ENCODE measurements at regions not wholly inside any gene's neighbourhood (a gene's known extent, or its start where the extent isn't known, plus 50 kb on each side); places are given as distances from the start of the nearest gene placed in this dataset.
A peak's percentile ranks its signal among the peaks of the same experiment; 100 is the strongest.

GRCh38 chr3:99536555-99537314, 101.7 kb upstream of the COL8A1 start:
- Histone ChIP-seq H3K9ac (ENCODE audit: insufficient read depth in 1 of 2, low read length in 2 of 2) (no peak overlapping the region), H3K36me3 (ENCODE audit: control insufficient read depth in 4 of 4, insufficient read depth in 4 of 4, low read length in 4 of 4) (no peaks in the 10 kb centered on the region), H3K4me1 (ENCODE audit: control insufficient read depth in 5 of 5, insufficient read depth in 5 of 5, low read length in 5 of 5) (peaks cover 0 to 5% (median 0%) of the 10 kb centered on the region in 5 donors), H3K9me3 (ENCODE audit: control insufficient read depth in 4 of 4, insufficient read depth in 3 of 4, low read length in 3 of 4) (peaks cover 0 to 3% (median 0%) of the 10 kb centered on the region in 4 donors), H3K27ac (ENCODE audit: low read depth in 1 of 2, low read length in 1 of 2) (no peak overlapping the region), H3K4me3 (no peak overlapping the region), H3K27me3 (ENCODE audit: control insufficient read depth in 3 of 3, insufficient read depth in 3 of 3, low read length in 2 of 3) (no peaks in the 10 kb centered on the region)
- peak; percentile 10 for ATAC-seq (ENCODE audit: insufficient read depth, low FRiP score)
- no peak for TF ChIP-seq CTCF (IDR thresholded peaks at IDR 0.05; ENCODE audit: control extremely low read depth, extremely low read depth)
- 55 to 74% methylated on average over 2 of the region's 2 CpGs for WGBS, 2 donors
- DNase-seq = peak in 2 of 3 donors; percentile 9 to 47

GRCh38 chr3:99534951-99535704, 103.3 kb upstream of the COL8A1 start:
- WGBS, 2 donors = 82 to 83% methylated on average over 2 of the region's 2 CpGs
- no peaks in the 10 kb centered on the region for H3K36me3 ChIP-seq (ENCODE audit: control insufficient read depth in 4 of 4, insufficient read depth in 4 of 4, low read length in 4 of 4)
- H3K27ac ChIP-seq (ENCODE audit: low read depth in 1 of 2, low read length in 1 of 2) = no peak overlapping the region
- no peaks in the 10 kb centered on the region for H3K27me3 ChIP-seq (ENCODE audit: control insufficient read depth in 3 of 3, insufficient read depth in 3 of 3, low read length in 2 of 3)
- H3K4me1 ChIP-seq (ENCODE audit: control insufficient read depth in 5 of 5, insufficient read depth in 5 of 5, low read length in 5 of 5) = peaks cover 0 to 5% (median 0%) of the 10 kb centered on the region in 5 donors
- ATAC-seq (ENCODE audit: insufficient read depth, low FRiP score) = no peak
- no peak for TF ChIP-seq CTCF (IDR thresholded peaks at IDR 0.05; ENCODE audit: control extremely low read depth, extremely low read depth)
- no peak overlapping the region for H3K9ac ChIP-seq (ENCODE audit: insufficient read depth in 1 of 2, low read length in 2 of 2)
- H3K4me3 ChIP-seq = no peak overlapping the region
- peak in 1 of 3 donors; percentile 14 for DNase-seq
- peaks cover 0 to 3% (median 0%) of the 10 kb centered on the region in 4 donors for H3K9me3 ChIP-seq (ENCODE audit: control insufficient read depth in 4 of 4, insufficient read depth in 3 of 4, low read length in 3 of 4)

- no peak overlapping the region for H3K4me3 ChIP-seq
- no peak overlapping the region for H3K9ac ChIP-seq (ENCODE audit: insufficient read depth in 1 of 2, low read length in 2 of 2)
- H3K36me3 ChIP-seq (ENCODE audit: control insufficient read depth in 4 of 4, insufficient read depth in 4 of 4, low read length in 4 of 4) = no peaks in the 10 kb centered on the region
- H3K27ac ChIP-seq (ENCODE audit: low read depth in 1 of 2, low read length in 1 of 2) = no peak overlapping the region
- peak; percentile 13 for TF ChIP-seq CTCF (IDR thresholded peaks at IDR 0.05; ENCODE audit: control extremely low read depth, extremely low read depth)
- no peaks in the 10 kb centered on the region for H3K9me3 ChIP-seq (ENCODE audit: control insufficient read depth in 4 of 4, insufficient read depth in 3 of 4, low read length in 3 of 4)
- ATAC-seq (ENCODE audit: insufficient read depth, low FRiP score) (peak; percentile 45), DNase-seq (peak; percentile 16 to 42 (median 24))
- no peaks in the 10 kb centered on the region for H3K27me3 ChIP-seq (ENCODE audit: control insufficient read depth in 3 of 3, insufficient read depth in 3 of 3, low read length in 2 of 3)
- peaks cover 0 to under 1% (median 0%) of the 10 kb centered on the region in 5 donors for H3K4me1 ChIP-seq (ENCODE audit: control insufficient read depth in 5 of 5, insufficient read depth in 5 of 5, low read length in 5 of 5)
- WGBS, 2 donors = 35 to 55% methylated on average over 2 of the region's 2 CpGs
Observed at GRCh38 chr3:99532246-99532645, 106.1 kb upstream of the COL8A1 start.

Data from lung (tissue), 11 donors.